ENCODE measurements at regions not wholly inside any gene's neighbourhood (a gene's known extent, or its start where the extent isn't known, plus 50 kb on each side); places are given as distances from the start of the nearest gene placed in this dataset.

- TF ChIP-seq CTCF (conservative IDR thresholded peaks at IDR 0.05; ENCODE audit: low read depth, low read length) (no peak), EZH2 (IDR thresholded peaks at IDR 0.05; ENCODE audit: borderline replicate concordance, low read depth, low read length, poor library complexity, severe bottlenecking) (no peak)
- Histone ChIP-seq H3K4me3 (ENCODE audit: low read depth, low read length, poor library complexity, severe bottlenecking) (no peak overlapping the region), H3K36me3 (ENCODE audit: insufficient read depth, low read length, poor library complexity, severe bottlenecking) (no peaks in the 10 kb centered on the region), H3K4me1 (ENCODE audit: insufficient read depth, low read length, poor library complexity, severe bottlenecking) (no peaks in the 10 kb centered on the region), H3K27ac (ENCODE audit: low read depth, low read length, poor library complexity, severe bottlenecking) (no peak overlapping the region), H3K27me3 (replicated peaks; ENCODE audit: insufficient read depth, low read depth, low read length, poor library complexity) (no peaks in the 10 kb centered on the region), H3K9me3 (ENCODE audit: low read depth, low read length, poor library complexity, severe bottlenecking) (no peaks in the 10 kb centered on the region)
- POLR2A ChIA-PET (ENCODE audit: low non-redundant PET), result no interaction called here
- CTCF ChIA-PET, result no interaction called here
- intact Hi-C loops (cut with micrococcal nuclease; ENCODE audit: unreplicated experiment), result no loop called here
- no peak for DNase-seq (ENCODE audit: low spot score)
- BruUV-seq (replicated peaks), result no TSS peak
Observed at GRCh38 chr13:76538004-76538403, 348.2 kb downstream of the KCTD12 start.

GRCh38 chr13:76533251-76533650 lies 353.0 kb downstream of the KCTD12 start:
- Histone ChIP-seq H3K27me3 (replicated peaks; ENCODE audit: insufficient read depth, low read depth, low read length, poor library complexity) (peaks cover 5% of the 10 kb centered on the region), H3K4me1 (ENCODE audit: insufficient read depth, low read length, poor library complexity, severe bottlenecking) (no peaks in the 10 kb centered on the region), H3K27ac (ENCODE audit: low read depth, low read length, poor library complexity, severe bottlenecking) (no peak overlapping the region), H3K4me3 (ENCODE audit: low read depth, low read length, poor library complexity, severe bottlenecking) (no peak overlapping the region), H3K36me3 (ENCODE audit: insufficient read depth, low read length, poor library complexity, severe bottlenecking) (no peaks in the 10 kb centered on the region), H3K9me3 (ENCODE audit: low read depth, low read length, poor library complexity, severe bottlenecking) (no peaks in the 10 kb centered on the region)
- ChIA-PET POLR2A (ENCODE audit: low non-redundant PET) (no interaction called here), CTCF (no interaction called here)
- intact Hi-C loops (cut with micrococcal nuclease; ENCODE audit: unreplicated experiment), result no loop called here
- DNase-seq (ENCODE audit: low spot score), result no peak
- TF ChIP-seq EZH2 (IDR thresholded peaks at IDR 0.05; ENCODE audit: borderline replicate concordance, low read depth, low read length, poor library complexity, severe bottlenecking) (no peak), CTCF (conservative IDR thresholded peaks at IDR 0.05; ENCODE audit: low read depth, low read length) (no peak)
- no TSS peak for BruUV-seq (replicated peaks)

- POLR2A ChIA-PET (ENCODE audit: low non-redundant PET), result no interaction called here
- Histone ChIP-seq H3K36me3 (ENCODE audit: insufficient read depth, low read length, poor library complexity, severe bottlenecking) (no peaks in the 10 kb centered on the region), H3K4me3 (ENCODE audit: low read depth, low read length, poor library complexity, severe bottlenecking) (no peak overlapping the region), H3K4me1 (ENCODE audit: insufficient read depth, low read length, poor library complexity, severe bottlenecking) (peaks cover 7% of the 10 kb centered on the region), H3K9me3 (ENCODE audit: low read depth, low read length, poor library complexity, severe bottlenecking) (no peaks in the 10 kb centered on the region), H3K27ac (ENCODE audit: low read depth, low read length, poor library complexity, severe bottlenecking) (no peak overlapping the region), H3K27me3 (replicated peaks; ENCODE audit: insufficient read depth, low read depth, low read length, poor library complexity) (peaks cover 5% of the 10 kb centered on the region)
- intact Hi-C loops (cut with micrococcal nuclease; ENCODE audit: unreplicated experiment), result no loop called here
- CTCF ChIA-PET, result no interaction called here
- BruUV-seq (replicated peaks), result no TSS peak
- no peak for DNase-seq (ENCODE audit: low spot score)
- TF ChIP-seq CTCF (conservative IDR thresholded peaks at IDR 0.05; ENCODE audit: low read depth, low read length), result no peak
- no peak for TF ChIP-seq EZH2 (IDR thresholded peaks at IDR 0.05; ENCODE audit: borderline replicate concordance, low read depth, low read length, poor library complexity, severe bottlenecking)
Observed at GRCh38 chr13:76527041-76527440, 359.2 kb downstream of the KCTD12 start.

All from A673 (cell line).